ENCODE measurements at regions not wholly inside any gene's neighbourhood (a gene's known extent, or its start where the extent isn't known, plus 50 kb on each side); places are given as distances from the start of the nearest gene placed in this dataset.
"Not testable (repeated sequence)": the region's sequence is repeated elsewhere in the genome, so short reads cannot be mapped to it uniquely, and the experiment has no call there.

DNA sequence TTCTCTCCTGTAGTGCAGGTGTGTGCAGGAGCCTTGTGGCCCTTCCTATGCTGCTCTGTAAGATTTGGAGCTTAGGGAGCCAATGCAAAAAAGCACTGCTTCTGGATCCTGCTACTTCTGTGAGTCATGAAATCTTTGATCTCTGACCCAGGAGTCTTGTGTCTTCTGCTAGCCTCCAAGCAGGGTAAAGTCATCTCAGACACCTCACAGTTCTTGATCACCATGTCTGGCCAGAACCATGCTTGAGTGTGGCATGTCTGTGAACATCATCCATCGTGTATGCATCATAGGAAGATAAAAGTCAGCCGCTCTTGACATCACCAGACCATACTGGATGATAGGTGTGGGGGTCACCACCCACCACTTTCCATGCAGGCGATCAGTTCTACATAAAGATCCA lies 247.8 kb downstream of the RPLP1 start:
- no peak for DNase-seq (ENCODE audit: low read depth in 4 of 4, low spot score in 3 of 4)

DNA sequence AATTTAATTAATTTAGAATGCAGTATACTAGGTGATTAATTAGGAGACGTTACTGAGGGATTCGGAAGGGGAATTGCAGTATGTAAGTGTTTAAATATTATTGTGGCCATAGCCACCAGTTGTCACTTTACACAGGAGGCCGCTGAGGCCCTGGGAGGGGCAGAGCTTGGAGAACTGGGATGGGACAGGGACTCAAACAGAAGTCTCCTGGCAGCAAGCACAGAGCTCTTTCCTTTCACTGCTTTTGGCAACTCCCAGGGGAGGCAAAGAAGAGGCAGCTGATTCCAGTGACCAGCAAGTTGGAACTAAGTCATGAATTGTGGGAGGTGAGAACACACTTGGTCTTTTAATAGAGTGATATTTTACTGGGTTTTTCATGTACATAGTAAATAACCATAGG lies 248.6 kb downstream of the RPLP1 start:
- DNase-seq (ENCODE audit: low read depth in 4 of 4, low spot score in 3 of 4), result no peak

DNA sequence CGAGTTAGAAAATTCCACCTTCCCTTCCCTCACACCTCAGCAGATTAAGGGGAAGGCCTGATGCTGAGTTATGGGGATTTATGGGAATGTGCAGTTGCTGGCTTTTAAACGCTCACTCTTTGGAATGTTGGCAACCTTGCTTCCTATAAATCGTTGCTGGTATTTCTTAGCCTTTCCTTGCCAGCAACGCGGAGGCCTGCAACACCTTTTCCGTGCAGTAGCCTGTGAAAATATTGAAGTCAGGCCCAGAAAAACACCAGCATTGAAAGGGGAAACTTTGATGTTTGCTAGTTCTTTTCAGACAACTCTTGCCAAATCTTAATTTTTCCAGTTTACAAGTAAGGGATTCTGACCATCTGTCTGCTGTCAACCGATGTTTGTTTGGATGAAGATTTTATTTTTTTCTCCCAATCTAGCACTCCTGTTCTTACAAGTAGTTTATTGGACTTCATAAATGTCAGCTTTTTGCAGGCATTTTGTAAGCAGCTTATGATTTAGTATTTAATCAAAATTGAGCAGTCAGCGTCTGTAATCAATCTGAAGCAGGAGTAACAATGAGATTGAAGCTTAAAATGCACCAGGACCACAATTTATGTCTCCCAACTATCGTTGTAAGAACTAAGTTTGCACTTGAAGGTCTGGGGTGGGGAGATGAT lies 251.0 kb downstream of the RPLP1 start:
- DNase-seq (ENCODE audit: low read depth in 4 of 4, low spot score in 3 of 4), result peak; percentile 12 to 56 (median 34)

DNA sequence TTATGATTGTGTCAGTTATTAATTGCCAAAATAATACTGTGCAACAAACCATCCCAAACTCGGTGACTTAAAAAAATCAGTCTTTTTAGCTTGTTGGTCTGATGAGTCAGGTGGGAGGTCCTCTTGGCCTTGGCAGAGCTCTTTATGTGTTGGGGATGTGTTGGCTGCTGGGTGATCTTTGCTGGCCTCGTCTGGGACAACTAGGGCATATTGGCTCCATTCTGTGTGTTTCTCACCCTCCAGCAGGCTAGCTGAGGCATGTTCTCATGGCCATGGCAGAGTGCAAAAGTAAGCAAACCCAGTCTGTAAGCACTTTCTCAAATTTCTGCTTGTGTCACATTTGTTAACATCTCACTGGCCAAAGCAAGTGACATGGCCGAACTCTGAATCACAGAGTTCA lies 251.6 kb downstream of the RPLP1 start:
- DNase-seq (ENCODE audit: low read depth in 4 of 4, low spot score in 3 of 4), result no peak

DNA sequence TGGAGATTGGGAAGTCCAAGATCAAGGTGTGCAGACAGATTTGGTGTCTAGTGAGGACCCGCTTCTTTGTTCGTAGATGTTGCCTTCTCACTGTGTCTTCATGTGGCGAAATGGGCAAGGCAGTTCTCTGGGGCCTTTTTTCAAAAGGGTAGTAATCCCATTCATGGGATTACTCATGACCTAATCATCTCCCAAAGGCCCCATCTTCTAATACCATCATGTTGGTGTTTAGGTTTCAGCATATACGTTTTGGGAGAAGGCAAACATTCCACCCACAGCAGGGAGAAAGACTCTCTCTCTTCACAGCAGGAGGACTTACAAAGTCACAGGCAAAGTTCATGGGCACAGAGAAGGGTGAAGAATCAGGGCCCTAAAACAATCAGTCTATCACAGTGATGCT lies 252.1 kb downstream of the RPLP1 start:
- DNase-seq (ENCODE audit: low read depth in 4 of 4, low spot score in 3 of 4), result no peak

DNA sequence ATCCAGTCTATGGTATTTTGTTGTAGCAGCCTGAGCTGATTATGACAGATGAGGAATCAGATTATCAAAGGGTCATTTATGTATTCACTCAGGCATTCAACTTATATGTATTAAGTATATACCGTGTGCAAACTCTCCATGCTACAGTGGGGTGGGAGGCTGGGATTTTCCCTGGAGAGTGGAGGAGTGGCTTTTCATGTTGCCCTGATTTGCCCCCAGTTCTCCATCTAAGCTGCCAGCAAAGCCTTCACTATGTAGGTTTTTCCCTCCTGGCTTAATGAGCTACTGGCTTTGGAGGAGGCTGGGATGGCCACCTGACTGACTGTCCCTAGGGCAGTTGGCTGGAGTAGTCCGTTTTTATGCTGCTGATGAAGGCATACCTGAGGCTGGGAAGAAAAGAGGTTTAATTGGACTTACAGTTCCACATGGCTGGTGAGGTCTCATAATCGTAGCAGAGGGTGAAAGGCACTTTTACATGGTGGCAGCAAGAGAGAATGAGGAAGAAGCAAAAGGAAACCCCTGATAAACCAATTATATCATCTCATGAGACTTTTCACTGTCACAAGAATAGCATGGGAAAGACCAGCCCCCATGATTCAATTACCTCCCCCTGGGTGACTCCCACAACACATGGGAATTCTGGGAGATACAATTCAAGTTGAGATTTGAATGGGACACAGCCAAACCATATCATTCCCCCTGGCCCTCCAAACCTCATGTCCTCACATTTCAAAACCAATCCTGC lies 253.9 kb downstream of the RPLP1 start:
- no peak for DNase-seq (ENCODE audit: low read depth in 4 of 4, low spot score in 3 of 4)

DNA sequence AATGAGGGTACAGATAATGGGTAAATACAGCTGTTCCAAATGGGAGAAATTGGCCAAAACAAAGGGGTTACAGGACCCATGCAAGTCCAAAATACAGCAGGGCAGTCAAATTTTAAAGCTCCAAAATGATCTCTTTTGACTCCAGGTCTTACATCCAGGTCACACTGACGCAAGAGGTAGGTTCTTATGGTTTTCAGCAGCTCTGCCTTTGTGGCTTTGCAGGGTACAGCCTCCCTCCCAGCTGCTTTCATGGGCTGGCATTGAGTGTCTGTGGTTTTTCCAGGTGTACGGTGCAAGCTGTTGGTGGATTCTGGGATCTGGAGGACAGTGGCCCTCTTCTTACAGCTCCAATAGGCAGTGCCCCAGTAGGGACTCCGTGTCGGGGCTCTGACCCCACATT lies 254.6 kb downstream of the RPLP1 start:
- not testable (repeated sequence) for DNase-seq (ENCODE audit: low read depth in 4 of 4, low spot score in 3 of 4)

DNA sequence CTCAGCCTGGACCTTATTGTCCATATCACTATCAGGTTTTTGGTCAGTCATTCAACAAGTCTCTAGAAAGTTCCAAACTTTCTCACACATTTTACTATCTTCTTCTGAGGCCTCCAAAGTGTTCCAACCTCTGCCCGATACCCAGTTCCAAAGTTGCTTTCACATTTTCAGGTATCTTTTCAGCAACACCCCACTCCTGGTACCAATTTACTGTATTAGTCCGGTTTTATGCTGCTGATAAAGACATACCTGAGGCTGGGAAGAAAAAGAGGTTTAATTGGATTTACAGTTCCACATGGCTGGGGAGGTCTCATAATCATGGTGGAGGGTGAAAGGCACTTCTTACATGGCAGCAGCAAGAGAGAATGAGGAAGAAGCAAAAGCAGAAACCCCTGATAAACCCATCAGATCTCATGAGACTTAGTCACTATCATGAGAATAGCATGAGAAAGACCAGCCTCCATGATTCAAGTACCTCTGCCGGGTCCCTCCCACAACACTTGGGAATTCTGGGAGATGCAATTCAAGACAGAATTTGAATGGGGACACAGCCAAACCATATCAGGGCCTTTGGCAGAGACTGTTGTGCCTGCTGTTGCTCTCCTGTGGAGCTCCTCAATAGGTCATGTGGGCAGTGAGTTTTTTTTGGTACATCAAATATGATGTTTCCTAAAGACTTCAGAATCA lies 256.0 kb downstream of the RPLP1 start:
- DNase-seq (ENCODE audit: low read depth in 4 of 4, low spot score in 3 of 4), result not testable (repeated sequence)

DNA sequence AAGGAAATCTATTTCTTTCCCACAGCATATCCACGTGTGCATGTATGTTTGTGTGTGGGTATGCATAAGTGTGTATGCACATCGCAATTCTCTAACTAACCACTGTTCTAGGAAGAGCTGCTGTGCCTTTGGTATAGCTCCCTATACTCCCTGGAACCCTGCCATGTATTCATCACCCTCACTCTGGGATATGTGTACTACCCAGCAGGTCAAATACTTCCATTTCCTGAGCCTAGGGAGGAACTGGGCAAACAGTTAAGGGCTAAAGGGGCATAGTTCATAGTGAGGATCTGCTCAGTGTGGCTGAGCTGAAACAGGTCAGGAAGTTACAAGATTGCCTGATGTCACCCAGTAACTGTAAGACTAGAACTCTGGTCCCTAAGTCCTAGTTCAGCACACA lies 260.4 kb downstream of the RPLP1 start:
- DNase-seq (ENCODE audit: low read depth in 4 of 4, low spot score in 3 of 4), result no peak

DNA sequence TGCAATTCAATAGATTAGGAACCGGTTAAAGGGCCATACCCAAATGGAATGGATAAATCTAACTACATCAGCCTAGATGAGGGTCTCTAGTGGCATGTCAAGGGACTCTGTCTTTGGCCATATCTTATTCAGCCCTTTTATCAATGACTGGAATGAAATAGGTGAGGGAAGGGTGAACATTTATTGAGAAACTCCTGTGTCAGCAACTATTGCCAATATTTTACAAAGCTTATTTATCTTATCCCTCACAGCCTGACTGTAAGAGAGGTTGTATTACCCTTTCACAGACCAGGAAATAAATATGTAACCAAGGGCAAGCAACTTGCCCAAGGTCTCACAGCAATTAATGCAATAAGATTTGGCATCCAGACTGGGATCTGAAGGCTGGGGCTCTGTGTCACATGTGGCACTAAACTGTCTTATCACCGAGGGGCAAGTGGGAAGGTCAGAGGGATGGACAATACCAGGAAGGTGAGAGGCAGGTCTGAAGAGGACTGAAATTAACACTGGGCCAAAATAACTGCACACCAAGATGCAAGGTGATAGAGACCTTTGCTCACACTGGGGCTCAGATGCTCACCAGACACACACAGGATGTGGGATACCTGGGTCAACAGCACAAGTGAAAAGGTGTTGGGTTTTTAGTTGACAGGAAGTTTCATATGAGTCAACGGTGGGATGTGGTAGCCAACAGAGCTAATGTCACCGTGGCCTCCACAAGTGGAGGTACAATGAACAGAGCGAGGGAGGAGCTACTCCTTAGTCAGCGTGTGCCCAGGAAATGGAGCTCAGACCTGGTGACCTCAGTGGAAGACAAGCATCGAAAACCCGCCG lies 261.3 kb downstream of the RPLP1 start:
- no peak for DNase-seq (ENCODE audit: low read depth in 4 of 4, low spot score in 3 of 4)

DNA sequence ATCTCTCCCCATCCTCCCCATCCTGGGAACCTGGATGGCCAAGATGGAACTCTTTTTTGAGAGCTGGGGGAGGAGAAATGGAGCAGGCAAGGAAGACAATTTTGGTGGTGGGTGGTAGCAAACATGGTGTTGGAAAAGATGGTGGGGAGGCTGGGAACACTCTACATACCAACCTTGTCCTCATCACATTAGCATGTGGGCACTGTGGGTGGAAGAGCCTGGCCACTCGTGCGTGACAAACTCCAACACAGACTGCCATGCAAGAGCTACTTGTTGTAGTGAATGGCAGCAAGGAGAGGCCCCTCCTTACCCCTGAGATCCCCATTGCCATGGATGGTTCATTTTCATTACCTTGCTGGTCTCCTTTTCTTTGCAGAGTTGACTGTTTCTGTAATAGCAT lies 262.6 kb downstream of the RPLP1 start:
- no peak for DNase-seq (ENCODE audit: low read depth in 4 of 4, low spot score in 3 of 4)

DNA sequence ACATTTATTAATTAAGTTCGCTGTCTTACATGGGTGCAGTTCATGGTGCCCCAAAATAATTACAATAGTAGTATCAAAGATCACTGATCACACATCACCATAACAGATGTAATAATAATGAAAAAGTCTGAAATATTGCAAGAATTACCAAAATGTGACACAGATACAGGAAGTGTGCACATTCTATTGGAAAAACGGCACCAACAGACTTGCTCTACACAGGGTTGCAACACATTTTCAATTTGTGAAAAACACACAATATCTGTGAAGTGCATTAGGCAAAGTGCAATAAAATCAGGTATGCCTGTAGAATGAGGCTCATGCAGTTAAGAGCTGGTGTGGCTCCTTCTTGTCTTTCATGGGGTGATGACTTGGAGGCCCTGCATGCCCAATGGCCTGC lies 265.8 kb downstream of the RPLP1 start:
- DNase-seq (ENCODE audit: low read depth in 4 of 4, low spot score in 3 of 4), result no peak

DNA sequence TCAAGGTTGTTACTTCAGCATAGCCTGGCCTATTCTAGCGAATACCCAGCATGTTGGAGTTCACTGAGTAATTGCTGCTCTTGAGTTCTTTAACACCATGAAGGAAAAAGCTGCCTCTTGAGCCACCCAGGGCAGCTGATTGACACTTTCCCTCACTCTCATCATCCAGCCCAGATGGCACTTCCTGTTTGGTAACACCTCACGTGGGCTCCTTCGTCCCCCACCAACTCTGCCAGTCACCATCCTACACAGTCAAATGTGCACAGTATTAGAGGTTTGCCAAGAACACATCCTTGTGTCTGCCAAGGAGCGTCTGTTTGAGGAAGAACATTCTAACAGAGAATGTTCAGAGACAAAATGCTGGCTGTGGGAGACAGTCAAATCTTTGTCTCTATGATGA lies 266.3 kb downstream of the RPLP1 start:
- DNase-seq (ENCODE audit: low read depth in 4 of 4, low spot score in 3 of 4), result no peak

DNA sequence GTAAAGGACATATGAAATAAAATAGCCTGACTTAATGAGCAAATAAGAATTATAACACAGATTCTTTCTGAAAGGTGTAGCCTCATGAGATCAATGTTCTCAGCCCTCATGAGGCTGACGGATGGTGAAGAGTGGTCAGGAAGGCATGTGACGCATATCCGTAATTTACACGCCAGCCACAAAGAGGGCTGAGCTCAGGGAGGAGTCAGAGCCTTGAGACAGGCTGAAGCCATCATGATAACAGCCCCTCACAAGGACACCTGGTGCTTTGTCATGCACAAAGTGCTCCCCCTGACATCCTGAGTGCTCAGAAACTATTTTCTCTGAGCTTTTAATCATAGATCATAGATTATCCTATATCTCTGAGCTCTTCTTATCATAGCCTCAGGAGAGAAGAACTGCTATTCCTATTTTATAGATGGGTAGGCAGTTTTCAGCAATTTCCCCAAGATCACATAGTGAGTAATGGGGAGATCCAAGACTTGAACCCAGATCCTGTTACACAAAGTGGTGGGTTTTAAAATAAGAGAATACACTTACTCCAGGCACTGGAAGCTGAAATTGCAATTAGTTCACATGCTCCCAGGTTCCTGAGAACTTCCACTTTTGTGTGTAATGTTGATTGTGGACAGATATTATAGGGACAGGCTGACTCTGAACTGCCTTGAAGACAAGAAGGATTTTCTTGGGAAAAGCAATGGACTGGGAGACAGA lies 267.1 kb downstream of the RPLP1 start:
- DNase-seq (ENCODE audit: low read depth in 4 of 4, low spot score in 3 of 4), result no peak

DNA sequence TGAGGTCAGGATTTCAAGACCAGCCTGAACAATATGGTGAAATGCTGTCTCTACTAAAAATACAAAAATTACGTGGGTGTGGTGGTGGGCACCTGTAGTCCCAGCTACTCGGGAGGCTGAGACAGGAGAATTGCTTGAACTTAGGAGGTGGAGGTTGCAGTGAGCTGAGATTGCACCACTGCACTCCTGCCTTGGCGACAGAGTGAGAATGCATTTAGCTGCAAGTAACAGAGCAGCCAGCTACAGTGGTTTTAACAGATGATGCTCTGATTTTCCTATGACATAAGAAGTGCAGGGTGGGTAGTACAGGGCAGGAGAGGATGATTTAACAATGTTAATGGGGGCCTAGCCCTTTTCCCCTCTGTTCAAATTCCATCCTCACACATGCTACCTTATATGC lies 267.9 kb downstream of the RPLP1 start:
- DNase-seq (ENCODE audit: low read depth in 4 of 4, low spot score in 3 of 4), result no peak

DNA sequence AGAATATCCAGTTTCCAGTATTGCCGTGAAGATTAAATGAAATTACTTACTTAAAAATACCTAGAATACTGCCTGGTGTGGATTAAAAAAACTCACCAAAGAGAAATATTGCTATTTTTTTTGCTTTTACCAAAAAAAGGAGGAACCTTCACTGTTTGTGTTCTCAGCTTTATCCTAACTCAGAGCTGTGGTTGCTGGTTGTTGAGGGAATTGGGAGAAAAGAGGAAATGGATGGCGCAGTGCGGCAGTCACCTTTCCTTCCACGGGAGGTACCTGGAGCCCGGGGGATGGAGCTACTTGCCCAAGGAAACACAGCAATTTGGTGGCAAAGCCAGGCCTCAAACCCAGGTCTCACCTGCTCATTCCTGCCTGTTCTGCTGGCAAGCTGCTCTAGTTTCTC lies 270.3 kb downstream of the RPLP1 start:
- no peak for DNase-seq (ENCODE audit: low read depth in 4 of 4, low spot score in 3 of 4)

DNA sequence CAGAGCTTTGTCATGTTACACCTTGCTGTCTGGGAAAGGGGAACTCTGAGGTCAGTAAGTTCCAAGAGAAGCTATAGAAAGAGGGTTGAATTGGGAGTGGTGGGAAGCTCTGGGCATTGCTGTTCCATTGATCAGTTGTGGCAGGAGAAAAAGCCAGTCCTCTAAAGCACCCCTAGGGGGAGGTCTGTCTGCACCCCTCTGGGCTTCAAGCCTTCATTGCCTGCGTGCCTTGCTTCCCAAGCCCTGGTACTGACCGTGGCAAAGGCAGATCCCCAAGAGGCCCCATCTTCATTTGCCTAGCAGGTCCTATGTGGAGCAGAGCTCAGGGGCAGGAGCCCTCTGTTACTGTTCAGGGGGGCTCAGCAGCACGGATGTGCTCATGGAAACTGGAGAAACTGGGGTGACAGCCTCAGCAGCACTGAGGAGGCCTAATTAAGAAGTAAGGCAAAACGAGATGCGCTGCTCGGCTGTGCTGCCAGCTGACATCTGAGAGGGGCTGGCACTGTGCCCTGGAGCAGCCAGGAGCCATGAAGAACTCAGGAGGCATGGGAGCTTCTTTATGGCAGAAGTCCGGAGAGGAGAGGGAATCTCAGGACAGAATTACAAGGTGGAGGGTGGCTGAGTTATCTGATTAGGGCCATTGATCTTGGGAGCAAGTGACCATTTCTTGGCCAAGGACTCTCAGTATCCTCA lies 270.9 kb downstream of the RPLP1 start:
- no peak for DNase-seq (ENCODE audit: low read depth in 4 of 4, low spot score in 3 of 4)

DNA sequence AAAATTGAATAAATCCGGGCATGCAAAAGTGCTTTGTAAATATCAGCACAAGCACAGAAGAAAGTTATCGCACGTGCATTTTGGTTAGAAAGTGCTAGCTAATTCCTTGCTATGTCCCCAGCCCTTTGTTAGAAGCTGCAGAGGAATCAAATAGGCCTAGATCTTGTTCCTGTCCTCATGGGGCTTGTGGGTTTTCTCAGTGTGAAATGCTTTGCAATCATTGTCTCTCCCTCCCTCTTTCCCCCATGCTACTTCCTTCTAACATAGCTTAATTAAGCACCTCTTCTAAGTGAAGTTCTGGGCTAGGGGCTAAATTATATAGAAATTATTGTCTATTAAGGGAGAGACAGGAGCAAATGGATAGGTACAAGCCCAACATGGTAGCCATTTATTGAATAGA lies 271.7 kb downstream of the RPLP1 start:
- no peak for DNase-seq (ENCODE audit: low read depth in 4 of 4, low spot score in 3 of 4)

DNA sequence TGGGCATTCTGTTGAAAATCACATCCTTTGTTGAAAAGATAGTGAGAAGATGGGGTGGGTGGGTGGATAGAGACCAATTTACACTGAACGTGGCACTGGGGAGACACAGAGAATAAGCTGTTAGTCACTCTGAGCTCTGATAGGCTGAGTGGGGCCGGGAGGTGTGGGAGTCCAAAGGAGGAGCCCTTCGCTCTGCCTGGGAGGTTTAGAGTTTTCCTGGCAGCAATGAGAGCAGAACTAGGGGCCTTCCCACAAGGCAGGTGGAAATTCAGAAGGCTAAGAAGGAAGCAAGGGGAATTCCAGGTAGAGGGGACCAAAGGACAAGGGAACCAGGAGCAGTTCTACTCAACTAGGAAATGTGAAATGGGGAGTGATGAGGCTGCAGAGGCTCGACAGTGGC lies 272.7 kb downstream of the RPLP1 start:
- DNase-seq (ENCODE audit: low read depth in 4 of 4, low spot score in 3 of 4), result no peak

DNA sequence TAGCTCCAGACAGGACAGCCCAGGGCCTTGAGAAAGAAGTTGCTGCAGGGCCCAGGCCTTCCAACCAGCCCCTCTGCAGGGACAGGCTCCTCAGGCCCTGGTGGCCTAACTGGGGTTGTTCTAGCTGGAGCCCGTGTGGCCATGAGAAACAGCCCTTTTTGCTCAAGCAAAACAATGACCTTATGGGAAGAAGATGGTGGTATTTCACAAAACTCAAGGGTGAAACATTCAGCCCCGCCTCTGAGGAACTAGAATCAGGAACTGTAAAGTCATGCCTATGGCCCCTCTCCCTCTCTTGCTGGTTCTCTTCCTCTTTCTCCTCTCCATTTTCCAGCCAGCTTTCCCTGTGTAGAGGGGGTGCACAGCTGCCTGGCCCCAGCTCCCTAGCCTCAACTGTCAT lies 273.3 kb downstream of the RPLP1 start:
- no peak for DNase-seq (ENCODE audit: low read depth in 4 of 4, low spot score in 3 of 4)

Data from left renal pelvis (tissue), 4 donors.